Fibroblast of peridontal ligament (primary cell): ENCODE measurements at regions not wholly inside any gene's neighbourhood (a gene's known extent, or its start where the extent isn't known, plus 50 kb on each side); places are given as distances from the start of the nearest gene placed in this dataset.
"Not testable (repeated sequence)": the region's sequence is repeated elsewhere in the genome, so short reads cannot be mapped to it uniquely, and the experiment has no call there.

Experiments
- DNase-seq: peaks from one replicate; pipeline ENCODE4 v3.0.0-alpha.2; 2010; ENCODE audit errors: extremely low read depth

- no peak for DNase-seq
These were observed 179.3 kb downstream of the ENC1 start for GRCh38 chr5:74461251-74461650.

- no peak for DNase-seq
These were observed 179.8 kb downstream of the ENC1 start for GRCh38 chr5:74460694-74461093.

DNA sequence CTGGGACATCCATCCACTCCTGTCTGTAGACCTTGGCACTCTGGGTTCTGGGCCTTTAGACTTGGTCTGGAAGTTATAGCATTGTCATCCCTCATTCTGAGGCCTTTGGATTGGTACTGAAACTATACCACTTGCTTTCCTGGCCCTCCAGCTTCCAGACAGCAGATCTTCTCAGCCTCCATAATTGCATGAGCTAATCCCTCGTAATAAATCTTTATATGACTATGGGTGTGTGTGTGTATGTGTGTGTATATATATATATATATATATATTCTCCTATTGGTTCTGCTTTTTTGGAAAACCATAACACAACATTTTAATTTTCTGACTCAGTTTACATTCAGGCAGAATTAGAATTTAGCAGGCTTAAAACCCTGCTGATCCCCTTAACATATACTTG is 180.5 kb downstream of the ENC1 start:
- DNase-seq = no peak

DNA sequence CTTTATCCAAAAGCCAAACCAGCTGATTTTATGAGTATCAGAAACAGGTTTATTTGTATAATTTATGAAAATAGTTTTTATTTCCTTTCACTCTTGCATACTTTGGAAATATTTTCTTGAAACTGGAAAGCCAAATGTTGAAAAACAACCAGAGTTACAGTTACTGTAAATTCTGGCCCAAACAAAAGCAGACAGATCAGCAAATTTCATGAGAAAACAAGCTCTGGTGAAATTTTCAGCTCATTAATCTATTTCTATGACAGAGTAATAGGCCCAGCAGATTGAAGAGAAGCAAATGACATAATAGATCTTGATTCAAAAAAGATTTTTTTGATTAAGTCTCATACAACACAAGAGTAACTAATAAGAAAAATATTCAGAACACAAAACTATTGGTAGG is 182.7 kb downstream of the ENC1 start:
- no peak for DNase-seq

GRCh38 chr5:74454263-74455030 is 186.1 kb downstream of the ENC1 start:
- DNase-seq = no peak

GRCh38 chr5:74452856-74453255 is 187.7 kb downstream of the ENC1 start:
- no peak for DNase-seq

DNA sequence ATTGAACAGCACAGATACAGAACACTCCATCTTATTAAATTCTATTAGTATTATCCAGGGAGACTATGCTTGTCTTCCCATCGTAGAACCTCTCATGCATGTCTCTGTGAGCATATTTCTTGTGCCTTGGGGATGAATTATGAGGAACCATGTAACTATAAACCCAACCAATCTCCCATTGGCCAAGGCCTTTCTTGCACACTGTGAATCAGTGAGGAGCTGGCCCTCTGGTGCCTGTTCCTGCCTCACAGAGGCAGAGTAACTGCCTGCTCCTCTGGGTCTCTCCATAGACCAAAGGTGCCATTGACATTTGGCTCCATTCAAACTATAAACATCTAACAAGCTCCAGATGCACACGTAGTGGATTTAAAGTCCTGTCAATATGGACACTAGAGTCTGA is 190.4 kb downstream of the ENC1 start:
- no peak for DNase-seq

DNA sequence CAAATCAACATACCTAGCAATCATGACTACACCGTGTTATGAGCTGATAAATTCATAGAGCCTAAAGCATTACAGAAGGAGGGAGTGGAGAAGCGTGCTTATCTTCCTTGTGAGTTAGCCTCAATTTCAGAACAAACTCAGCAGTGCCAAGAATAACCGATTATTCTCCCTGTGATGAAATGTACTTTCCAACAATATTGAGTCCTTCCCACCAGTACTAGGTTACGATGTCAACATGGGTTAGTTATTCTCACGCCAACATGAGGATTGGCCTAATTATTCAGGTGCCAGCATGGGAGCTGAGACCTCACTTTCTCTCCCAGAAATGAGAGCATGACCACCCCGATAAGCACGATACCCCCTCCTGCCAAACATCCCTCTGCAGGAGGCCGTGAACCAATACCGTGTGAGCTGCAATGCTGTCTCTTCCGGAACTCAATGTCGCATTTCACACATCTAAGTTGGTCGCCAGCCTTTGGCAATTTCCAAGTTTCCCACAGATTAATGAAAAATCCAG is 193.7 kb downstream of the ENC1 start:
- DNase-seq = peak; percentile 25

DNA sequence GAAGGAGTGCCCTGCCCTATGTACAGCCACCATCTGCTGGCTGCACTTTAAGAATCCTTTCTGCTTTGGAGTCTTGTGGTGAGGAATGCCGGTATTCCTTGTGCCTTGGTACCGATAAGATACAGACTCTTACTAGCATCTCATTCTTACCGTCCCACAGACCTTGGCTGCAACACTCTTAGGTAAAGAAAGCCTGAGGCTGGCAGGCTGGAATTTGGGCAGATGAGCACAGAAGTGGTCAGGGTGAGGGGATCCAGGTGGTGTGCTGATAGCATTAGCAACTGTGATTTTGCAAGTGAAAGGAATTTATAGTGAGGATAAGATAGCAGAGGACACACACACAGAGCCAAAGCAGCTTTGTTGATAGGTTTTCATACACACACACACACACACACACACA is 198.1 kb downstream of the ENC1 start:
- no peak for DNase-seq

DNA sequence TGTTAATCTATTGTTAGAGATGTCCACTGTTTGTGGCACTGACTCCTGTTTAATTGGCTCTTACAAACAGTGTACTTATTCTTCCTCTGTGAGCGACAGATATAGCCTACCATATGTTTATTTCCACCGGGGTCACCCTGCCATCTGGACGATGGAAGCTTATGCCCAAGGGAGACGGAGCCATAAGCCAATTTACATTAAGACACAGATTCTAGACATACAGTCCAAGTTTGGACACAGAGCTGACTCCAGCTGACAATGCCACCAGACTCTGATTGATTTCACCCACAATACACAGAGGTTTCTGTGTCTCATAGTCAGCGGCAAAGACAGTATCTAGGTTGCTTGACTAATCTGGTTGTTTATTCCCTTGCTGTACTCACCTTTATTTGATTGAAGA is 198.9 kb downstream of the ENC1 start:
- no peak for DNase-seq

- DNase-seq = no peak
These were observed 200.2 kb downstream of the ENC1 start for GRCh38 chr5:74440341-74440740.

GRCh38 chr5:74437870-74438269 is 202.7 kb downstream of the ENC1 start:
- not testable (repeated sequence) for DNase-seq

- peak; percentile 23 for DNase-seq
These were observed 206.4 kb downstream of the ENC1 start for GRCh38 chr5:74433896-74434829.

DNA sequence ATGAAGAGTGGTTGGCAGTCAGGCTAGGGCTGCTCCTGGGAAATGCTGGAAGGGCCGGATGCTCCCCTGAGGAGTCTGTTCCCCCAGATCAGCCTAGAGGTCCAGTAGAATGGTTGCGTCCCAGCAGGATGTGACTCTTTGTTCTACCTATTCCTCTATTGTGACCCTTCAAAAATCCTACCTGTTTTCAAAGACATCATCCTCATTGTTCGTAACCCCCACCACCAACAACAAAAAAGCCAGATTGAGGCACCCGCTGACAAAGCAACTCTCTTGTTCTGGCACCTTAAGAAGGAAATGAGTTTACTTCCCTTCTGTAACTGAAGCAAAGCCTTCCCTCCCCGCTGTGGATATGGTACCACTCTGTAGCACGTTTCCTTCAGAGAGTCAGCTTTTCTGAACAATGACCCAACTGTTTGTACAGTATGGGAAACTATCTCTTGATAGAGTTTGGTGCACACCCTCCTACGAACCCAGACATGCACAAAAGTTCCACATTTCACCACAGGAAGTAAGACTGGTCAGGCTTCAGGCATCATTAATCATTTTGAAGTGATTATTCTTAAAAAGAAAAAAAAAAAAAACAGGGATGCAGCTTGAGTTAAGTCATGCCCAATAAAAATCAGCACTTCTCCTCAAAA is 207.2 kb downstream of the ENC1 start:
- peak; percentile 6 for DNase-seq

DNA sequence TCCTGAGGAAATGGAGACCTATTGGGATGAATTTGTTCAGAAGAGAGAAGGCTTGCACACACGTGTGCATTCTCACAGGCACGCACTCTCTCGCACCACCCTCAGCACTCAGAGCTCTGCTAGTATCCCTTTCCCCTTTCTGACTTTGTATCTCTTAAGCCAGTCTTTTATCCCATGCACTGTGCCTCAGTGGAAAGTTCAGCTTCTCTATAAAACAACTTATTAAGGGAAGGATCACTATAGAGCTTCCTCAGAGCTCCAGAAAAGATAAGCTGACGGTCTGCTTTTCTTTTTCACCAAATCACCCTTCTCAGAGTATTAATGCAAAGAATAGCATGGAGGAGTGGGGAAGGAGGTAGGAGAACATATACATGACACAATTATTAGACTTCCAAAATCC is 207.8 kb downstream of the ENC1 start:
- no peak for DNase-seq

DNA sequence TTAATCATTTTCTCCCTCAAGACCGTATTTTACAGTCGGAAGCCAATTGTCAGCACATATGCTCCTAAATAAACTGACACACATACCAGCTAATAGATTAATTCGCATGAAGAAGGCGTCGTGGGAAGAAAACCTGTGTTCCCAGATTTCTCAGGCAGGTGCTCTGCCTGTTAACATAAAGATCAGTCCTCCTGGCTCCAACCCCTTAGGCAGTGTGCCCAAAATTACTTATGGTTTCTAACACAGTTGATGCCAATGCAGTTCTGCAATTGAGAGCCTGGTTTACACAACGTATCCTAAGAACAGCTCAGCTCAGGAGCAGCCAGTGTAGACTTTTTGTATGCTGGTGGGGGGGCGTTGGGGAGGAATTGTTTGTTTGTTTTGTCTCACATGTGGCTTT is 208.3 kb downstream of the ENC1 start:
- no peak for DNase-seq

DNA sequence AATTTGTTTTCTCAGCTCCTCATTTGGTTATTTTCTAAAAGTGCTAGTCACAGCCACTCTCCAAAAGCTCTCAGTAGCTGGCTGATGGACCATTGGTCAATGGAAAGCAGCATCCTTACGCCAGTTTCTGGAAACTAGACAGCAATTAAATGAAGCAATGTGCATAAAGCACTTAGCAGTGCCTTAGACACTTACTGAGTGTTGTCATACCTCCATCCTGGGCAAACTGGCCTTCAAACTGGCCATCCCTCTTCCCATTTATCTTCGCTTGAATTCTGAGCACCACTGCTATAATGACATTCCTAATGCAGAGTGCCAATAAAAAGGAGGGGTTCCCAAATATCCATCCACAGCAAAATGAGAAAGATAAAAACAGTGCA is 209.2 kb downstream of the ENC1 start:
- DNase-seq = no peak

DNA sequence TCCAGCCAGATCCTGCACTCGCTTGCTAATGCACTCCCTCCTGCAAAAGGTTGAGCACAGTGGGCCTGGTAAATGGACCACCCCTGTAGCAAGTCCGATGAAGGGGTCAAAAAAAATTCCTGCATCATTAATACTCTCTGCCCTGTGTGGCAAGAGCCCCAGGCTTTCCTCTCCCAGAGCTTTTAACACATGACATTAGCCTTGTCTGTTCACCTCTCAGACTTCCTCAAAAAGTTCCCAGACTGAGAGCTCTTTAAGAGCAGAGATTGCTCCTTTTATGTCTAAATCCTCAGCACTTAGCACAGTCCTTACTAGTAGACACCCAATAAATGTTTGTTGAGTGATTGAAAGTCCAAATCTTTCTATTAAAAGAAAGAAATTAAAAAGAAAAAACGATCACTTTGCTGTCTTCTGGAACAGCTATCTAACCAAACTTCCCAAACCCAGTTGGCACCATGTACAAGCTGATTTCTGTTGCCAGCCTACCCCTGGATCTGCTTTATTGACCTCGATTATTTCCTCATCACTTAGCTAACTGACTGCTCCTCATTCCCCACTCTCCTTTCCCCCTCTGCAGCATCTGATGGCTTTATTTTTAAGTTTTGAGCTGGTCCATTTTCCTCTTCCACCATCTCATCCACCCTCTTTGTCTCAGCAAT is 209.8 kb downstream of the ENC1 start:
- no peak for DNase-seq

GRCh38 chr5:74429495-74429894 is 211.0 kb downstream of the ENC1 start:
- DNase-seq = no peak

DNA sequence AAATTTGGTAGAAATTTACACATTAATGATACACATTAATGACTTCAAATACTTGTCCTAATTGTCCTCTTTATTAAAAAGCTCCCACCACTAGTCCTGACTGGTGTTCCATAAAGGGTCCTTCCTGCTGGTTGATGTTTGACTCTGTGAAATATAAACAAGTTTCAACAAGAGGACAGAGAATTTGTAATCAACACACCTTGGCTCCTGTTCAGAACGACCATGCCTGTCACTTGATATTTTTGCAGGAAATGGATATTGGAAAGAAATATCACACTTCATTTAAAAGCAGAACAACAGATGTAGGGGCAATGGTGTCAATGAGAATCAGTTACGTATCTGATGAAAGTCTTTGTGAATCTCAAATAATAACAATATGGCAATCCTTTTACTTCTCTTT is 211.7 kb downstream of the ENC1 start:
- no peak for DNase-seq

DNA sequence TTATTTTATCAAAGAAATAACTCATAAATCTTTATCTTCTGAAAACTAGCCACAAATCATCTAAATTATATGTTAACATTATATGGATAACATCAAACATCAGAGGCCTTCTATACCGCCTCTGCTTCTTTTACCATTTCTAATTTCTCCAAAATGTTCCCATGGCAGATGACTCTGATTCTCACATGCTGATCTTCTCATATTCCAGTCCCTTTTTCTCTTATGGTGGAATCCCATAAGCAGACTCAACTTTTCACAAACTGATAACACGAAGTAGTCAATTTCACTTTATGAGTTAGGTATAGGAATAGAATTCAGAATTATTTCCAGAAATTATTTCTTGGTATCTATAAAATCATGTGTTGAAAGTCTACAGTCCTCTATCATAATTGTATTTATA is 212.3 kb downstream of the ENC1 start:
- no peak for DNase-seq

GRCh38 chr5:74426506-74426905 is 214.0 kb downstream of the ENC1 start:
- DNase-seq = no peak
